NAMALWA (cell line): ENCODE measurements at regions not wholly inside any gene's neighbourhood (a gene's known extent, or its start where the extent isn't known, plus 50 kb on each side); places are given as distances from the start of the nearest gene placed in this dataset.

Source experiments
- DNase-seq: peaks from one replicate; pipeline ENCODE4 v3.0.0-alpha.2; 2015; ENCODE audit warnings: low spot score

GRCh38 chr14:60349663-60350365 lies 100.8 kb downstream of the PPM1A start:
- DNase-seq: peak; percentile 56

- DNase-seq: no peak
These were observed 101.3 kb downstream of the PPM1A start for GRCh38 chr14:60350366-60350720.

- no peak for DNase-seq
These were observed 104.4 kb downstream of the PPM1A start for GRCh38 chr14:60353420-60353819.

- no peak for DNase-seq
These were observed 106.7 kb downstream of the PPM1A start for GRCh38 chr14:60355768-60356167.

GRCh38 chr14:60356386-60356785 lies 107.4 kb downstream of the PPM1A start:
- no peak for DNase-seq

- DNase-seq: no peak
These were observed 108.0 kb downstream of the PPM1A start for GRCh38 chr14:60356906-60357550.

GRCh38 chr14:60357551-60358149 lies 108.6 kb downstream of the PPM1A start:
- DNase-seq: no peak

- no peak for DNase-seq
These were observed 114.3 kb downstream of the PPM1A start for GRCh38 chr14:60363275-60363674.

GRCh38 chr14:60363687-60364086 lies 114.7 kb downstream of the PPM1A start:
- no peak for DNase-seq

- no peak for DNase-seq
These were observed 104.0 kb downstream of the C14orf39 start for GRCh38 chr14:60381909-60382308.
